Cardiac muscle cell (in vitro differentiated cells and primary cell): ENCODE measurements at regions not wholly inside any gene's neighbourhood (a gene's known extent, or its start where the extent isn't known, plus 50 kb on each side); places are given as distances from the start of the nearest gene placed in this dataset.
"Not testable (repeated sequence)": the region's sequence is repeated elsewhere in the genome, so short reads cannot be mapped to it uniquely, and the experiment has no call there.

Experiments used
- DNase-seq, 2 donors: peaks; one replicate each; pipeline versions ENCODE4 v3.0.0 to v3.0.0-alpha.2; 2010 to 2017; ENCODE audit warnings: low read depth in 1 of 2, low spot score in 1 of 2
- H3K27ac ChIP-seq: fragments of 200-600 bp; sonication (generic); 2 replicates; pipeline ENCODE4 v1.5.1; 2016
- H3K27me3 ChIP-seq: fragments of 200-600 bp; sonication (generic); 2 replicates; pipeline ENCODE4 v1.6.0; 2016; ENCODE audit warnings: control low read depth
- H3K36me3 ChIP-seq: fragments of 200-600 bp; sonication (generic); 2 replicates; pipeline ENCODE4 v1.5.1; 2016; ENCODE audit warnings: control low read depth
- H3K4me1 ChIP-seq: fragments of 200-600 bp; sonication (generic); 2 replicates; pipeline ENCODE4 v1.8.1; 2017; ENCODE audit warnings: low read depth, mild to moderate bottlenecking, mixed run types
- H3K4me3 ChIP-seq: fragments of 200-600 bp; sonication (generic); 2 replicates; pipeline ENCODE4 v1.5.1; 2016; ENCODE audit warnings: mild to moderate bottlenecking
- H3K9me3 ChIP-seq: fragments of 200-600 bp; sonication (generic); 2 replicates; pipeline ENCODE4 v1.5.1; 2017; ENCODE audit warnings: low read depth, mild to moderate bottlenecking, control low read depth
- CTCF ChIP-seq: IDR thresholded peaks from 2 replicates; pipeline ENCODE4 v1.5.1; 2012; ENCODE audit warnings: low read depth, mild to moderate bottlenecking, low read length

GRCh38 chr2:77768508-77768907, 246.3 kb upstream of the LRRTM4 start:
- no peaks in the 10 kb centered on the region for H3K36me3 ChIP-seq
- no peaks in the 10 kb centered on the region for H3K4me1 ChIP-seq
- DNase-seq = no peak
- no peaks in the 10 kb centered on the region for H3K27me3 ChIP-seq
- H3K9me3 ChIP-seq = no peaks in the 10 kb centered on the region
- H3K4me3 ChIP-seq = no peak overlapping the region
- no peak overlapping the region for H3K27ac ChIP-seq
- TF ChIP-seq CTCF = no peak

- H3K4me3 ChIP-seq = no peak overlapping the region
- TF ChIP-seq CTCF = no peak
Observed at GRCh38 chr2:77778917-77779316, 256.7 kb upstream of the LRRTM4 start.

GRCh38 chr2:77793500-77793899, 271.3 kb upstream of the LRRTM4 start:
- not testable (repeated sequence) for H3K9me3 ChIP-seq, H3K27me3 ChIP-seq, H3K27ac ChIP-seq, DNase-seq, H3K36me3 ChIP-seq, H3K4me1 ChIP-seq, H3K4me3 ChIP-seq

More at GRCh38 chr2:77778917-77779316, 256.7 kb upstream of the LRRTM4 start:
- Histone ChIP-seq H3K36me3 (no peaks in the 10 kb centered on the region), H3K9me3 (no peaks in the 10 kb centered on the region), H3K27me3 (no peaks in the 10 kb centered on the region), H3K27ac (no peak overlapping the region), H3K4me1 (peaks cover 4% of the 10 kb centered on the region)
- no peak for DNase-seq

GRCh38 chr2:77796397-77796796, 274.2 kb upstream of the LRRTM4 start:
- Histone ChIP-seq H3K9me3 (no peaks in the 10 kb centered on the region), H3K4me1 (no peaks in the 10 kb centered on the region), H3K27me3 (no peaks in the 10 kb centered on the region), H3K36me3 (no peaks in the 10 kb centered on the region), H3K27ac (no peak overlapping the region), H3K4me3 (no peak overlapping the region)
- DNase-seq = no peak
- TF ChIP-seq CTCF = no peak

GRCh38 chr2:77797088-77797487, 274.9 kb upstream of the LRRTM4 start:
- DNase-seq = no peak
- no peaks in the 10 kb centered on the region for H3K9me3 ChIP-seq
- no peak for TF ChIP-seq CTCF

GRCh38 chr2:77800410-77800809, 278.2 kb upstream of the LRRTM4 start:
- Histone ChIP-seq H3K4me3 (no peak overlapping the region), H3K36me3 (no peaks in the 10 kb centered on the region), H3K27me3 (no peaks in the 10 kb centered on the region), H3K4me1 (no peaks in the 10 kb centered on the region), H3K9me3 (no peaks in the 10 kb centered on the region), H3K27ac (no peak overlapping the region)
- no peak for TF ChIP-seq CTCF
- DNase-seq = no peak

More at GRCh38 chr2:77797088-77797487, 274.9 kb upstream of the LRRTM4 start:
- Histone ChIP-seq H3K4me3 (no peak overlapping the region), H3K27me3 (no peaks in the 10 kb centered on the region), H3K4me1 (no peaks in the 10 kb centered on the region), H3K27ac (no peak overlapping the region), H3K36me3 (no peaks in the 10 kb centered on the region)
